Neural cell (in vitro differentiated cells): ENCODE measurements at regions not wholly inside any gene's neighbourhood (a gene's known extent, or its start where the extent isn't known, plus 50 kb on each side); places are given as distances from the start of the nearest gene placed in this dataset.

Source experiments
- H2AFZ ChIP-seq: fragments of 200-600, 300-800 bp; sonication (generic), shearing (Covaris generic); 2 replicates; pipeline ENCODE4 v1.6.0; 2014; ENCODE audit warnings: low read depth, mild to moderate bottlenecking, antibody characterized with exemption, low read length, moderate library complexity
- H3F3A ChIP-seq: fragments of 200-600 bp; shearing (Covaris generic); 2 replicates; pipeline ENCODE4 v1.6.1; 2016; ENCODE audit warnings: mild to moderate bottlenecking, moderate library complexity, mixed read lengths, antibody characterized with exemption, low read length; ENCODE audit not compliant: insufficient read depth, poor library complexity, severe bottlenecking
- H3K27ac ChIP-seq: fragments of 200-600, 300-800 bp; sonication (generic), shearing (Covaris generic); 2 replicates; pipeline ENCODE4 v1.5.1; 2014; ENCODE audit warnings: mild to moderate bottlenecking, low read length, moderate library complexity
- H3K27me3 ChIP-seq: fragments of 300-800, 200-600 bp; sonication (generic), shearing (Covaris generic); 2 replicates; pipeline ENCODE4 v1.6.0; 2014; ENCODE audit warnings: mild to moderate bottlenecking, low read depth, low read length, moderate library complexity; ENCODE audit not compliant: insufficient read depth
- H3K36me3 ChIP-seq: fragments of 300-800, 200-600 bp; sonication (generic), shearing (Covaris generic); 2 replicates; pipeline ENCODE4 v1.5.1; 2014; ENCODE audit warnings: mild to moderate bottlenecking, antibody characterized with exemption, low read length, moderate library complexity; ENCODE audit not compliant: insufficient read depth
- H3K4me2 ChIP-seq: fragments of 300-800, 200-600 bp; sonication (generic), shearing (Covaris generic); 2 replicates; pipeline ENCODE4 v1.6.0; 2014; ENCODE audit warnings: mild to moderate bottlenecking, low read length
- H3K4me3 ChIP-seq: fragments of 300-800, 200-600 bp; sonication (generic), shearing (Covaris generic); 2 replicates; pipeline ENCODE4 v1.5.1; 2014; ENCODE audit warnings: mild to moderate bottlenecking, low read length, moderate library complexity
- H3K79me2 ChIP-seq: fragments of 200-600 bp; shearing (Covaris generic); replicated peaks from 2 replicates; pipeline ENCODE4 v1.6.0; 2014; ENCODE audit warnings: mild to moderate bottlenecking, low read length, moderate library complexity; ENCODE audit not compliant: insufficient read depth
- H3K9ac ChIP-seq: fragments of 300-800, 200-600 bp; sonication (generic), shearing (Covaris generic); 2 replicates; pipeline ENCODE4 v1.6.1; 2016; ENCODE audit warnings: mild to moderate bottlenecking, low read length, mixed read lengths
- H3K9me2 ChIP-seq: fragments of 200-600 bp; shearing (Covaris generic); 2 replicates; pipeline ENCODE4 v1.6.1; 2016; ENCODE audit warnings: mild to moderate bottlenecking, low read length, mixed read lengths; ENCODE audit not compliant: insufficient read depth
- H3K9me3 ChIP-seq: fragments of 200-600, 300-800 bp; sonication (generic), shearing (Covaris generic); 2 replicates; pipeline ENCODE4 v1.6.1; 2016; ENCODE audit warnings: mild to moderate bottlenecking, mixed run types, low read length, moderate library complexity, mixed read lengths
- H4K20me1 ChIP-seq: fragments of 200-600 bp; shearing (Covaris generic); 2 replicates; pipeline ENCODE4 v1.6.1; 2016; ENCODE audit warnings: mild to moderate bottlenecking, mixed run types; ENCODE audit not compliant: insufficient read depth
- EP300 ChIP-seq: fragments of 450-650 bp; conservative IDR thresholded peaks from 2 replicates; pipeline ENCODE4 v1.6.1; 2014; ENCODE audit warnings: antibody characterized with exemption, mild to moderate bottlenecking, moderate library complexity; ENCODE audit not compliant: poor library complexity, severe bottlenecking
- EZH2 ChIP-seq: fragments of 200-600, 300-800 bp; shearing (Covaris generic), sonication (generic); IDR thresholded peaks from 2 replicates; pipeline ENCODE4 v1.6.1; 2014; ENCODE audit warnings: antibody characterized with exemption, low read length, borderline replicate concordance, mild to moderate bottlenecking; ENCODE audit not compliant: insufficient read depth, poor library complexity, severe bottlenecking
- MXI1 ChIP-seq: fragments of 450-650 bp; conservative IDR thresholded peaks from 2 replicates; pipeline ENCODE4 v1.6.1; 2014; ENCODE audit warnings: antibody characterized with exemption, mild to moderate bottlenecking; ENCODE audit not compliant: poor library complexity, severe bottlenecking
- POLR2AphosphoS5 ChIP-seq: IDR thresholded peaks from 2 replicates; pipeline ENCODE4 v1.6.1; 2012
- RAD21 ChIP-seq: fragments of 450-650 bp; conservative IDR thresholded peaks from 2 replicates; pipeline ENCODE4 v1.6.1; 2014; ENCODE audit warnings: antibody characterized with exemption, mild to moderate bottlenecking, moderate library complexity
- REST ChIP-seq: IDR thresholded peaks from 2 replicates; pipeline ENCODE4 v1.6.1; 2012; ENCODE audit warnings: borderline replicate concordance
- SMC3 ChIP-seq: fragments of 450-650 bp; conservative IDR thresholded peaks from 2 replicates; pipeline ENCODE4 v1.6.1; 2014; ENCODE audit warnings: antibody characterized with exemption, mild to moderate bottlenecking, moderate library complexity; ENCODE audit not compliant: poor library complexity
- TAF1 ChIP-seq: IDR thresholded peaks from 2 replicates; pipeline ENCODE4 v1.6.1; 2012; ENCODE audit warnings: low read depth
- TF ChIP-seq, protein P1 (sequence below): fragments of 450-650 bp; IDR thresholded peaks from 2 replicates; pipeline ENCODE4 v1.5.1; 2014; ENCODE audit warnings: antibody characterized with exemption, mild to moderate bottlenecking, moderate library complexity; ENCODE audit not compliant: poor library complexity, severe bottlenecking

GRCh38 chr5:67437905-67438845 lies 241.6 kb upstream of the CD180 start:
- Histone ChIP-seq H3K4me2 (no peak overlapping the region), H3K9me3 (no peaks in the 10 kb centered on the region), H3K4me3 (no peak overlapping the region), H3K36me3 (no peaks in the 10 kb centered on the region), H3K27ac (no peak overlapping the region), H3K27me3 (no peaks in the 10 kb centered on the region), H3K9me2 (no peaks in the 10 kb centered on the region), H2AFZ (no peak overlapping the region), H3K9ac (no peak overlapping the region), H3K79me2 (no peaks in the 10 kb centered on the region), H3F3A (no peaks in the 10 kb centered on the region), H4K20me1 (no peaks in the 10 kb centered on the region)
- no peak for TF ChIP-seq POLR2AphosphoS5
- no peak for TF ChIP-seq REST
- TF ChIP-seq RAD21 = no peak
- no peak for TF ChIP-seq TAF1
- no peak for TF ChIP-seq SMC3
- TF ChIP-seq EP300 = no peak
- no peak for TF ChIP-seq MXI1
- TF ChIP-seq, protein P1, sequence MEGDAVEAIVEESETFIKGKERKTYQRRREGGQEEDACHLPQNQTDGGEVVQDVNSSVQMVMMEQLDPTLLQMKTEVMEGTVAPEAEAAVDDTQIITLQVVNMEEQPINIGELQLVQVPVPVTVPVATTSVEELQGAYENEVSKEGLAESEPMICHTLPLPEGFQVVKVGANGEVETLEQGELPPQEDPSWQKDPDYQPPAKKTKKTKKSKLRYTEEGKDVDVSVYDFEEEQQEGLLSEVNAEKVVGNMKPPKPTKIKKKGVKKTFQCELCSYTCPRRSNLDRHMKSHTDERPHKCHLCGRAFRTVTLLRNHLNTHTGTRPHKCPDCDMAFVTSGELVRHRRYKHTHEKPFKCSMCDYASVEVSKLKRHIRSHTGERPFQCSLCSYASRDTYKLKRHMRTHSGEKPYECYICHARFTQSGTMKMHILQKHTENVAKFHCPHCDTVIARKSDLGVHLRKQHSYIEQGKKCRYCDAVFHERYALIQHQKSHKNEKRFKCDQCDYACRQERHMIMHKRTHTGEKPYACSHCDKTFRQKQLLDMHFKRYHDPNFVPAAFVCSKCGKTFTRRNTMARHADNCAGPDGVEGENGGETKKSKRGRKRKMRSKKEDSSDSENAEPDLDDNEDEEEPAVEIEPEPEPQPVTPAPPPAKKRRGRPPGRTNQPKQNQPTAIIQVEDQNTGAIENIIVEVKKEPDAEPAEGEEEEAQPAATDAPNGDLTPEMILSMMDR = no peak
- TF ChIP-seq EZH2 = no peak

GRCh38 chr5:67435032-67435431 lies 238.4 kb upstream of the CD180 start:
- H3K27ac ChIP-seq = no peak overlapping the region
- no peaks in the 10 kb centered on the region for H3K27me3 ChIP-seq
- H3K4me2 ChIP-seq = no peak overlapping the region
- H3K4me3 ChIP-seq = no peak overlapping the region
- H4K20me1 ChIP-seq = no peaks in the 10 kb centered on the region
- H3K36me3 ChIP-seq = no peaks in the 10 kb centered on the region
- no peaks in the 10 kb centered on the region for H3K79me2 ChIP-seq
- H3K9me2 ChIP-seq = no peaks in the 10 kb centered on the region
- TF ChIP-seq REST (no peak), EP300 (no peak), TAF1 (no peak), EZH2 (no peak), POLR2AphosphoS5 (no peak), SMC3 (no peak), RAD21 (no peak), MXI1 (no peak)
- TF ChIP-seq, protein P1 = no peak
- H3K9me3 ChIP-seq = no peaks in the 10 kb centered on the region
- no peak overlapping the region for H2AFZ ChIP-seq
- no peaks in the 10 kb centered on the region for H3F3A ChIP-seq
- H3K9ac ChIP-seq = no peak overlapping the region
